ENCODE measurements at regions not wholly inside any gene's neighbourhood (a gene's known extent, or its start where the extent isn't known, plus 50 kb on each side); places are given as distances from the start of the nearest gene placed in this dataset.

DNA sequence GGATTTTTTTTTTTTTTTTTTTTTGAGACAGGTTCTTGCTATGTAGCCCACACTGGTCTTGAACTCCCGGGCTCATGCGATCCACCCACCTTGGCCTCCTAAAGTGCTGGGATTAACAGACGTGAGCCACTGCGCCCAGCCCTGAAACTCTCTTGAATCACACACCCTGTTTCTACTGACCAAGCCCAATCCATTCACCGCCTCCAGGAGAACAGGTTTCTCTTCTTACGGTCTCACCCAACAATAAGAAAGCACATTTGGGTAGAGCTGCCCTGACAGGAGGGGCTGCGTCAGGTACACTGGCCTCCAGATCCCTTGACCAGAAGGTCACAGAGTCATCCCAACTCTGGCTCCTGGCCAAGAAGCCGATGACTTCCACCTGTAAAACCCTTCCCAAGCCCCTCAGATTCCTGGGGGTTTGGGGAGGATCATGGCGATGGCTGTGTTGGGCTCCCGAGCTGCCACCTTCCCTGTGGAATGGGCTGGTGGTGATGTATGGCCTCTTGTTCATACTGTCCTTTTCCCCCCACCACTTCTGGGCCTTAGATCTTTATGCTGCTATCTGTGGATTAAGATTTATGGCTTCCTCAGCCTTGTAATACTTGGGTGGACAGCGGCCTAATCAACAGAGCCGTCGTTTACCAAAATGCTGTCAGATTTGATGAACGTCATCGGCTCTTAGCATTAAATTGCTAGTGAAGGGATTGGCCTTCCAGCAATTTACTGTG is 89.1 kb downstream of the KATNIP start:
- TF ChIP-seq CTCF (IDR thresholded peaks at IDR 0.05; ENCODE audit: borderline replicate concordance, extremely low read depth, low read length, poor library complexity, severe bottlenecking) (no peak), EZH2 (IDR thresholded peaks at IDR 0.05; ENCODE audit: borderline replicate concordance, low read depth, low read length, severe bottlenecking) (no peak)
